CD4-positive, alpha-beta T cell (primary cell): ENCODE measurements at regions not wholly inside any gene's neighbourhood (a gene's known extent, or its start where the extent isn't known, plus 50 kb on each side); places are given as distances from the start of the nearest gene placed in this dataset.
A peak's percentile ranks its signal among the peaks of the same experiment; 100 is the strongest.

Experiments
- ATAC-seq: fragments of 200-7000 bp; cut with Tn5 transposase; one replicate; pipeline ENCODE4 v1.10.0; 2022; ENCODE audit warnings: mild to moderate bottlenecking; ENCODE audit not compliant: poor library complexity
- CTCF ChIA-PET: fragments of 350-600 bp; sonication (Branson Sonifier 250); formaldehyde crosslinking; loops from one replicate; lab custom pipeline; 2021; ENCODE audit warnings: antibody characterized with exemption, inconsistent platforms; lab: Charles Lee
- POLR2A ChIA-PET: fragments of 350-600 bp; sonication (Branson Sonifier 250); formaldehyde crosslinking; loops from one replicate; lab custom pipeline; 2021; ENCODE audit warnings: antibody characterized with exemption, inconsistent platforms; lab: Charles Lee
- DNase-seq, 14 experiments: peaks; one replicate each; pipeline ENCODE4 v3.0.0-alpha.2; 2013 to 2020; ENCODE audit warnings: mixed read lengths in 2 of 14
- H3K27ac ChIP-seq, 2 donors: one replicate each; pipeline versions ENCODE4 v1.5.1 to v1.7.0; 2013; ENCODE audit warnings: low read length in 2 of 2, low read depth in 1 of 2, mild to moderate bottlenecking in 1 of 2
- H3K27me3 ChIP-seq, 2 experiments: 1 replicate in 1 of 2; 2 replicates in 1 of 2; pipeline versions ENCODE4 v1.6.1 to v1.7.0; 2013; ENCODE audit warnings: low read length in 2 of 2, control low read depth in 1 of 2, mild to moderate bottlenecking in 1 of 2, moderate library complexity in 1 of 2; ENCODE audit not compliant: insufficient read depth in 2 of 2, control insufficient read depth in 1 of 2
- H3K36me3 ChIP-seq: one replicate; pipeline ENCODE4 v1.6.1; 2013; ENCODE audit warnings: low read length, control low read depth; ENCODE audit not compliant: insufficient read depth
- H3K4me1 ChIP-seq: one replicate; pipeline ENCODE4 v1.6.1; 2013; ENCODE audit warnings: low read length, control low read depth; ENCODE audit not compliant: insufficient read depth
- H3K4me3 ChIP-seq: one replicate; pipeline ENCODE4 v1.5.1; 2013; ENCODE audit warnings: mild to moderate bottlenecking, low read length, moderate library complexity
- H3K9me3 ChIP-seq, 2 experiments: 1 replicate in 1 of 2; 2 replicates in 1 of 2; pipeline versions ENCODE4 v1.6.1 to v1.7.0; 2013; ENCODE audit warnings: low read length in 2 of 2, mild to moderate bottlenecking in 2 of 2, control low read depth in 1 of 2, moderate library complexity in 1 of 2; ENCODE audit not compliant: control insufficient read depth in 1 of 2, insufficient read depth in 1 of 2
- H3K27ac Mint-ChIP-seq: one replicate; pipeline ENCODE4 v1.8.0; 2020; ENCODE audit warnings: mixed read lengths
- H3K27me3 Mint-ChIP-seq: one replicate; pipeline ENCODE4 v1.8.0; 2021; ENCODE audit warnings: mixed read lengths
- H3K36me3 Mint-ChIP-seq: one replicate; pipeline ENCODE4 v1.8.0; 2021; ENCODE audit warnings: low read depth, mixed read lengths
- H3K4me1 Mint-ChIP-seq: one replicate; pipeline ENCODE4 v1.8.0; 2021; ENCODE audit warnings: low read depth, mixed read lengths
- H3K4me3 Mint-ChIP-seq: one replicate; pipeline ENCODE4 v1.8.0; 2020; ENCODE audit warnings: mild to moderate bottlenecking, mixed read lengths
- H3K9me3 Mint-ChIP-seq: one replicate; pipeline ENCODE4 v1.8.0; 2020; ENCODE audit warnings: mixed read lengths
- intact Hi-C, 2 experiments: fragments of 100-400 bp; cut with DNase I in 1 of 2; cut with micrococcal nuclease in 1 of 2; formaldehyde crosslinking; loops; one replicate each; pipeline versions ENCODE4 v1.15.1 to v1.9.0; 2023 to 2025; cut with DNase I, micrococcal nuclease
- TF ChIP-seq, protein P1 (sequence below): fragments of 200-600 bp; IDR thresholded peaks from one replicate; pipeline ENCODE4 v1.8.0; 2022; ENCODE audit warnings: antibody characterized with exemption, mild to moderate bottlenecking

GRCh38 chr2:64211276-64211921 is 67.2 kb upstream of the PELI1 start:
- no peak overlapping the region for H3K27ac ChIP-seq
- no peak overlapping the region for H3K4me3 ChIP-seq
- ATAC-seq = no peak
- no peaks in the 10 kb centered on the region for H3K36me3 ChIP-seq
- no peak for DNase-seq
- Mint-ChIP-seq H3K4me1 (peaks cover 76% of the 10 kb centered on the region), H3K9me3 (no peaks in the 10 kb centered on the region), H3K4me3 (no peak overlapping the region), H3K36me3 (no peaks in the 10 kb centered on the region), H3K27ac (peak overlapping the region; percentile 86), H3K27me3 (no peaks in the 10 kb centered on the region)
- H3K27me3 ChIP-seq = no peaks in the 10 kb centered on the region
- TF ChIP-seq, protein P1, sequence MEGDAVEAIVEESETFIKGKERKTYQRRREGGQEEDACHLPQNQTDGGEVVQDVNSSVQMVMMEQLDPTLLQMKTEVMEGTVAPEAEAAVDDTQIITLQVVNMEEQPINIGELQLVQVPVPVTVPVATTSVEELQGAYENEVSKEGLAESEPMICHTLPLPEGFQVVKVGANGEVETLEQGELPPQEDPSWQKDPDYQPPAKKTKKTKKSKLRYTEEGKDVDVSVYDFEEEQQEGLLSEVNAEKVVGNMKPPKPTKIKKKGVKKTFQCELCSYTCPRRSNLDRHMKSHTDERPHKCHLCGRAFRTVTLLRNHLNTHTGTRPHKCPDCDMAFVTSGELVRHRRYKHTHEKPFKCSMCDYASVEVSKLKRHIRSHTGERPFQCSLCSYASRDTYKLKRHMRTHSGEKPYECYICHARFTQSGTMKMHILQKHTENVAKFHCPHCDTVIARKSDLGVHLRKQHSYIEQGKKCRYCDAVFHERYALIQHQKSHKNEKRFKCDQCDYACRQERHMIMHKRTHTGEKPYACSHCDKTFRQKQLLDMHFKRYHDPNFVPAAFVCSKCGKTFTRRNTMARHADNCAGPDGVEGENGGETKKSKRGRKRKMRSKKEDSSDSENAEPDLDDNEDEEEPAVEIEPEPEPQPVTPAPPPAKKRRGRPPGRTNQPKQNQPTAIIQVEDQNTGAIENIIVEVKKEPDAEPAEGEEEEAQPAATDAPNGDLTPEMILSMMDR = no peak
- H3K4me1 ChIP-seq = peaks cover 34% of the 10 kb centered on the region
- no peaks in the 10 kb centered on the region for H3K9me3 ChIP-seq
- POLR2A ChIA-PET = interaction anchor here (0.6 to 1.1 kb wide), 3 partner anchors 9 to 17 kb away, joined by 3 to 8 read pairs (median 3); no protein-coding TSS in a partner anchor
- CTCF ChIA-PET = interaction anchor here (1.1 to 1.8 kb wide), 3 partner anchors 8 to 116 kb away, joined by 5 to 7 read pairs (median 6); no protein-coding TSS in a partner anchor
- intact Hi-C loops = loop anchor here in 1 of 2 experiments (5.0 kb wide), 1 partner anchor 64 kb away; no protein-coding TSS in a partner anchor

GRCh38 chr2:64212346-64212745 is 68.1 kb upstream of the PELI1 start:
- no peaks in the 10 kb centered on the region for H3K27me3 ChIP-seq
- no peak overlapping the region for H3K27ac ChIP-seq
- Mint-ChIP-seq H3K36me3 (no peaks in the 10 kb centered on the region), H3K27me3 (no peaks in the 10 kb centered on the region), H3K4me3 (no peak overlapping the region), H3K9me3 (no peaks in the 10 kb centered on the region), H3K27ac (peak overlapping the region; percentile 86), H3K4me1 (peaks cover 72% of the 10 kb centered on the region)
- DNase-seq = peak in 3 of 14 experiments; percentile 56 to 81 (median 71)
- CTCF ChIA-PET = interaction anchor here (0.7 to 1.8 kb wide), 6 partner anchors 9 to 315 kb away, joined by 3 to 7 read pairs (median 5); no protein-coding TSS in a partner anchor
- H3K4me1 ChIP-seq = peaks cover 32% of the 10 kb centered on the region
- no peaks in the 10 kb centered on the region for H3K9me3 ChIP-seq
- H3K36me3 ChIP-seq = no peaks in the 10 kb centered on the region
- intact Hi-C loops = loop anchor here (1.0 to 5.0 kb wide), 2 partner anchors 8 to 65 kb away; no protein-coding TSS in a partner anchor
- ATAC-seq = peak; percentile 49
- TF ChIP-seq, protein P1 = no peak
- no peak overlapping the region for H3K4me3 ChIP-seq
- POLR2A ChIA-PET = interaction anchor here (0.6 to 1.1 kb wide), 3 partner anchors 10 to 16 kb away, joined by 3 to 8 read pairs (median 3); no protein-coding TSS in a partner anchor

GRCh38 chr2:64212801-64213321 is 68.6 kb upstream of the PELI1 start:
- POLR2A ChIA-PET = interaction anchor here (1.0 kb wide), 1 partner anchor 10 kb away, joined by 3 read pairs; no protein-coding TSS in a partner anchor
- no peak overlapping the region for H3K27ac ChIP-seq
- peaks cover 26% of the 10 kb centered on the region for H3K4me1 ChIP-seq
- peak overlapping the region; percentile 86 for H3K27ac Mint-ChIP-seq
- CTCF ChIA-PET = interaction anchor here (0.7 to 1.8 kb wide), 6 partner anchors 9 to 316 kb away, joined by 3 to 7 read pairs (median 5); no protein-coding TSS in a partner anchor
- H3K9me3 Mint-ChIP-seq = no peaks in the 10 kb centered on the region
- intact Hi-C loops = loop anchor here (1.0 to 5.0 kb wide), 2 partner anchors 9 to 66 kb away; no protein-coding TSS in a partner anchor
- no peaks in the 10 kb centered on the region for H3K36me3 Mint-ChIP-seq
- peak overlapping the region; percentile 68 for H3K4me3 Mint-ChIP-seq
- no peak overlapping the region for H3K4me3 ChIP-seq
- no peaks in the 10 kb centered on the region for H3K27me3 Mint-ChIP-seq
- TF ChIP-seq, protein P1 = no peak
- H3K9me3 ChIP-seq = no peaks in the 10 kb centered on the region
- no peaks in the 10 kb centered on the region for H3K36me3 ChIP-seq
- peaks cover 72% of the 10 kb centered on the region for H3K4me1 Mint-ChIP-seq
- no peak for ATAC-seq
- H3K27me3 ChIP-seq = no peaks in the 10 kb centered on the region
- DNase-seq = peak in 2 of 14 experiments; percentile 49 to 60
